ENCODE measurements at regions not wholly inside any gene's neighbourhood (a gene's known extent, or its start where the extent isn't known, plus 50 kb on each side); places are given as distances from the start of the nearest gene placed in this dataset.

DNA sequence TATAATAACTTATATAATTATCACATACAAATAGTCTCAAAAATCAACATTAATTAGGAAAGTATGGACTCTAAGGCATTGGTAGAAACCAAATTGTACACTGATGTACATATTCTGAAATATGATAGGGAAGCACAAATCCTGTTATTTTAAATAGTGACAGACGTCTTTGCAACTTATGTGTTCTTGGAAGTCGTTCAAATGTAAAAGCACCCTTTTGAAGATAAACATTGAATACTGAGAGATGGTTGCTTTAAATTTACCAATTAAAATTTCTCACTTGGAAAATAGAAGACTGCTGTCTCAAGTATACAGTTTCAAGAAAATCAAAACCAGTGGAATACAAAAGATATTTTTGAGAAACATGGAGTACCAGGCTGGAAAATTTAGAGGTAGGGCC is 457.4 kb upstream of the NUDT12 start:
- intact Hi-C loops (cut with micrococcal nuclease; ENCODE audit: unreplicated experiment) = no loop called here
- no TSS peak for BruUV-seq (replicated peaks)
- Histone ChIP-seq H3K4me3 (ENCODE audit: low read depth, low read length, poor library complexity, severe bottlenecking) (no peak overlapping the region), H2AFZ (ENCODE audit: low read length) (no peak overlapping the region), H3K4me2 (ENCODE audit: low read length) (no peak overlapping the region), H3K36me3 (ENCODE audit: insufficient read depth, low read length) (no peaks in the 10 kb centered on the region), H3K9me2 (ENCODE audit: insufficient read depth, low read length) (no peaks in the 10 kb centered on the region), H3K79me2 (ENCODE audit: insufficient read depth, low read depth, low read length) (no peaks in the 10 kb centered on the region), H3K27ac (ENCODE audit: low read depth, low read length, poor library complexity, severe bottlenecking) (no peak overlapping the region), H4K20me1 (ENCODE audit: insufficient read depth, low read length) (no peaks in the 10 kb centered on the region), H3K4me1 (ENCODE audit: insufficient read depth, low read length, poor library complexity, severe bottlenecking) (no peaks in the 10 kb centered on the region), H3K9me3 (ENCODE audit: low read length) (no peaks in the 10 kb centered on the region)
- ChIA-PET POLR2A (no interaction called here), CTCF (ENCODE audit: unreplicated experiment) (no interaction called here)
- TF ChIP-seq EZH2phosphoT487 (IDR thresholded peaks at IDR 0.05; ENCODE audit: borderline replicate concordance, low read depth, low read length) = no peak
- TF ChIP-seq CTCF (conservative IDR thresholded peaks at IDR 0.05; ENCODE audit: low read length) = no peak
- no peak for DNase-seq (ENCODE audit: low spot score)

- no peak for TF ChIP-seq CTCF (conservative IDR thresholded peaks at IDR 0.05; ENCODE audit: low read length)
- no peak for TF ChIP-seq EZH2phosphoT487 (IDR thresholded peaks at IDR 0.05; ENCODE audit: borderline replicate concordance, low read depth, low read length)
- ChIA-PET POLR2A (no interaction called here), CTCF (ENCODE audit: unreplicated experiment) (no interaction called here)
- Histone ChIP-seq H3K4me2 (ENCODE audit: low read length) (no peak overlapping the region), H3K4me3 (ENCODE audit: low read depth, low read length, poor library complexity, severe bottlenecking) (no peak overlapping the region), H3K9me3 (ENCODE audit: low read length) (no peaks in the 10 kb centered on the region), H3K79me2 (ENCODE audit: insufficient read depth, low read depth, low read length) (no peaks in the 10 kb centered on the region), H2AFZ (ENCODE audit: low read length) (no peak overlapping the region), H3K4me1 (ENCODE audit: insufficient read depth, low read length, poor library complexity, severe bottlenecking) (no peaks in the 10 kb centered on the region), H3K36me3 (ENCODE audit: insufficient read depth, low read length) (no peaks in the 10 kb centered on the region), H3K9me2 (ENCODE audit: insufficient read depth, low read length) (no peaks in the 10 kb centered on the region), H3K27ac (ENCODE audit: low read depth, low read length, poor library complexity, severe bottlenecking) (no peak overlapping the region), H4K20me1 (ENCODE audit: insufficient read depth, low read length) (no peaks in the 10 kb centered on the region)
- no peak for DNase-seq (ENCODE audit: low spot score)
- intact Hi-C loops (cut with micrococcal nuclease; ENCODE audit: unreplicated experiment) = no loop called here
- BruUV-seq (replicated peaks) = no TSS peak
Measured at GRCh38 chr5:104018299-104018698, 455.7 kb upstream of the NUDT12 start.

- BruUV-seq (replicated peaks) = no TSS peak
- intact Hi-C loops (cut with micrococcal nuclease; ENCODE audit: unreplicated experiment) = no loop called here
- no peak overlapping the region for H3K4me3 ChIP-seq (ENCODE audit: low read depth, low read length, poor library complexity, severe bottlenecking)
- H3K9me3 ChIP-seq (ENCODE audit: low read length) = no peaks in the 10 kb centered on the region
- ChIA-PET CTCF (ENCODE audit: unreplicated experiment) (no interaction called here), POLR2A (no interaction called here)
- H2AFZ ChIP-seq (ENCODE audit: low read length) = no peak overlapping the region
- no peak for TF ChIP-seq CTCF (conservative IDR thresholded peaks at IDR 0.05; ENCODE audit: low read length)
- TF ChIP-seq EZH2phosphoT487 (IDR thresholded peaks at IDR 0.05; ENCODE audit: borderline replicate concordance, low read depth, low read length) = no peak
- no peaks in the 10 kb centered on the region for H3K9me2 ChIP-seq (ENCODE audit: insufficient read depth, low read length)
- H4K20me1 ChIP-seq (ENCODE audit: insufficient read depth, low read length) = no peaks in the 10 kb centered on the region
- no peaks in the 10 kb centered on the region for H3K79me2 ChIP-seq (ENCODE audit: insufficient read depth, low read depth, low read length)
- no peaks in the 10 kb centered on the region for H3K4me1 ChIP-seq (ENCODE audit: insufficient read depth, low read length, poor library complexity, severe bottlenecking)
- DNase-seq (ENCODE audit: low spot score) = no peak
- no peak overlapping the region for H3K27ac ChIP-seq (ENCODE audit: low read depth, low read length, poor library complexity, severe bottlenecking)
- H3K36me3 ChIP-seq (ENCODE audit: insufficient read depth, low read length) = no peaks in the 10 kb centered on the region
- H3K4me2 ChIP-seq (ENCODE audit: low read length) = no peak overlapping the region
Measured at GRCh38 chr5:104016646-104017045, 454.1 kb upstream of the NUDT12 start.
